ENCODE measurements at regions not wholly inside any gene's neighbourhood (a gene's known extent, or its start where the extent isn't known, plus 50 kb on each side); places are given as distances from the start of the nearest gene placed in this dataset.

DNA sequence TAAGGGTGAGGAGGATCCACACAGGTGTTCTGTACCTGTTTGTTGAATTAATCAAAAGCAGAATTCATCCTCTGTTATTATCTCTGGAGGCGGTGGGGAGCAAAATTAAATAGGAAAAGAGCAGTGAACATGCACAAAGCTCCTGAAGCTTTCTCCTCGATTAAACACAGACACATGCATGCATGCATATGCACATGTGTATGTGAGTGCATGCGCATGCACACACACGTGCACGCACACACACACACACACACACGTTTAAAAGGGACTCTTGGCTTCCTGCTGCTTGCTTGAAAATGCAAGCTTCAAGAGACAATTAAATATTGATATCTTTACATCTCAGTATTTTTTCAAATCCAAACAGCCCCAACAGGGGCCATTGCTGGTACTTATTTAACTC lies 462.1 kb downstream of the BUD13 start:
- TF ChIP-seq, protein P1, sequence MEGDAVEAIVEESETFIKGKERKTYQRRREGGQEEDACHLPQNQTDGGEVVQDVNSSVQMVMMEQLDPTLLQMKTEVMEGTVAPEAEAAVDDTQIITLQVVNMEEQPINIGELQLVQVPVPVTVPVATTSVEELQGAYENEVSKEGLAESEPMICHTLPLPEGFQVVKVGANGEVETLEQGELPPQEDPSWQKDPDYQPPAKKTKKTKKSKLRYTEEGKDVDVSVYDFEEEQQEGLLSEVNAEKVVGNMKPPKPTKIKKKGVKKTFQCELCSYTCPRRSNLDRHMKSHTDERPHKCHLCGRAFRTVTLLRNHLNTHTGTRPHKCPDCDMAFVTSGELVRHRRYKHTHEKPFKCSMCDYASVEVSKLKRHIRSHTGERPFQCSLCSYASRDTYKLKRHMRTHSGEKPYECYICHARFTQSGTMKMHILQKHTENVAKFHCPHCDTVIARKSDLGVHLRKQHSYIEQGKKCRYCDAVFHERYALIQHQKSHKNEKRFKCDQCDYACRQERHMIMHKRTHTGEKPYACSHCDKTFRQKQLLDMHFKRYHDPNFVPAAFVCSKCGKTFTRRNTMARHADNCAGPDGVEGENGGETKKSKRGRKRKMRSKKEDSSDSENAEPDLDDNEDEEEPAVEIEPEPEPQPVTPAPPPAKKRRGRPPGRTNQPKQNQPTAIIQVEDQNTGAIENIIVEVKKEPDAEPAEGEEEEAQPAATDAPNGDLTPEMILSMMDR (IDR thresholded peaks at IDR 0.05): no peak
- no peak for TF ChIP-seq POLR2A (IDR thresholded peaks at IDR 0.05)
- TF ChIP-seq POLR2AphosphoS5 (IDR thresholded peaks at IDR 0.05; ENCODE audit: insufficient read depth in 1 of 2, low read depth in 1 of 2): no peak
